Mucosa of gallbladder (tissue), 1 donor: ENCODE measurements at regions not wholly inside any gene's neighbourhood (a gene's known extent, or its start where the extent isn't known, plus 50 kb on each side); places are given as distances from the start of the nearest gene placed in this dataset.

Experiments
- DNase-seq: peaks from one replicate; pipeline ENCODE4 v3.0.0-alpha.2; 2020; ENCODE audit warnings: low spot score
- donor health status: DM: no; HTN: no; CAD: no.

DNA sequence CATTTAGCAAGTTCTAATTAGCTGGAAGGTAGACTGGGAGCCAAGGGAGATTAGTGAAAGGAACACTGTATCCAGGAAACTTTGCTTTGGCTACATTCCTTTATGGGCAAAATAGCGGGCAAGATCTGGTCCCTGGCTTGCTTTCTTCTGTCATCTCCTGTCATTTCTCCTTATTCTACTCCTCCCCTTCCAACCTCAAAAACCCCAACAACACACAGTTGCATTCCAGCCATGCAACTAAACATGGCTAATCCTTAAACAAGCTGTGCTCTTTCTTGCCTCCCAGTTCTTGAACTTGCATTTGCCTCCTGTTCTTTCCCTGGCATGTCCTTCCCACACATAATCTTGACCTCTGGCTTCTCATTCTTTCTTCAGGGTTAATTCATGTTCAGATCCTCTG, 59.5 kb upstream of the CDCA7L start:
- no peak for DNase-seq

DNA sequence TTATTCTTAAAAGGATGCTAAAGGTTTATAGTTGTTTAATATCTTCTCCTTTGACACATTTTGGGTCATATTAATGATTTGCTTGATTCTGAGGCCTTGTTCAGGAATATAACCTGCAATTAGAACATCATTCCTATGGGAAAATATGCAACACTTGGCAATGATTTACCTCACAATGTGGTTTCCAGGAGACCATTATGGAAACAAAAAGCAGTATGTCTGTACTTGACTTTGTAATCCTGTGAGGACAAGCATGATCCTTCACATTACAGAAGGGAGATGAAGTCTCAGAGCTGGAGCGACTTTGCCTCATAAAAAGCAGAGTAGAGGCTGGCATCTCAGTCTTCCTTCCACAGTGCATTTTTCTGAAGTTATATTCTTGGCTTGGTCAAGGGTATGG, 57.0 kb upstream of the CDCA7L start:
- DNase-seq = no peak

DNA sequence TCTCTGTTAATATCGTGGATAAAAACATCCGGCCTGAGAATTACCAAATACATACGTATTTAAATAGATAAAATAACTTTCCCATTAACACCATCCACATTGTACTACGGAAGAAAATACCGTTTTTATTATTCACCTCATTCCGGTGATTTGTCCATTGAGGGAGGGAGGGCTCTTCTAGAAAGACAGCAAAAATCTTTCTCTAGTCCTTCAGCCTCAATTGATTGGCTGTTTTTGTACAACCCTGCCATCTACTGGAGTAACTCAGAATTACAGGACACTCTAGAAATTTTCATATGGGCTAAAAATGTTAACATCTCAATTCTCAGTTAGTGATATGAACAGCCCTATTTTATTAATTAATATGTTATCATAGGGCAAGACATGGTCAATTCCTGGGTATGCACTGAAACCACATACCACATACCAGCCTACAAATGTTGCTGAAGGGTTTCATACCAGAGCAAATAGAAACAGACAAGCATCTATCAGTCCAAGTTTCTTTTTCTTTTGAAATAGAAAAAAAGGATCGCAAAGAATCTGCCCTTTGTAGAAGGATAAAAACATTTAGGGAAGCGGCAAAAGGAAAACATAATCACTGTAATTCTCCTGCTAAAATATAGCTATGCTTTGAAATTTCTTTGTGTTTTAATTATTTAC, 55.8 kb upstream of the CDCA7L start:
- peak; percentile 33 for DNase-seq

DNA sequence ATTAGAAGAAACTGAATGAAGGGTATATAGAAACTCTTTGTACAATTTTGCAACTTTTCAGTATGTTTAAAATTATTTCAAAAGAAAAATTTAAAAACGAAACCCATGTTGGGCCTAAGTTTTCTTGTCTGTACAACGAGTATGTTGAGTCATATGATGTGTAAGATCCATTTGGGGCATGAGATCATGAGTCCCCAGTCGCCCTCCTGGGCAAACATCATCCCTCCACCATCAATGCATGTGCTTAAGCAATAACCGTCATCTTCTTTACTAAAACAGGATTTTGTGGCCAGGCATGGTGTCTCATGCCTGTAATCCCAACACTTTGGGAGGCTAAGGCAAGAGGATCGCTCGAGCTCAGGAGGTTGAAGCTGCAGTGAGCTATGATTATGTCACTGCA, 54.2 kb upstream of the CDCA7L start:
- no peak for DNase-seq

DNA sequence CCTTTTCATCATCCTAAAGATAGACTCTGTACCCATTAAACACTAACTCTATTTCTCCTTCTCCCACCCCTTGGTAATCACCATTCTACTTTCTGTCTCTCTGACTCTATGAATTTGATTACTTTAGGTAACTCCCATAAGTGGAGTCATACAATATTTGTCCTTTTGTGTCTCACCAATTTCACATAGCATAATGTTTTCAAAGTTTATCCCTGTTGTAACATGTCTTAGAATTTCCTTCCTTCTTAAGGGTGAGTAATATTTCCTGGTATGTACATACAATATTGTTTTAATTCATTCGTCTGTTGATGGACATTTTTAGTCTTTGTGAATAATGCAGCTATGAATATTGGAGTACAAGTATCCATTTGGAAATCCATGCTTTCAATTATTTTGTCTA, 50.9 kb upstream of the CDCA7L start:
- no peak for DNase-seq
